Keratinocyte (primary cell): ENCODE measurements at regions not wholly inside any gene's neighbourhood (a gene's known extent, or its start where the extent isn't known, plus 50 kb on each side); places are given as distances from the start of the nearest gene placed in this dataset.

ENCODE experiments used
- DNase-seq: peaks from one replicate; pipeline ENCODE4 v3.0.0-alpha.2; 2011; ENCODE audit warnings: low read depth, missing footprints, low spot score
- FAIRE-seq: peaks from 2 replicates; lab custom pipeline; 2011; peaks lifted over from hg19 to GRCh38; lab: Jason Lieb, UNC
- H2AFZ ChIP-seq: 2 replicates; pipeline ENCODE4 v1.6.0; 2012; ENCODE audit warnings: low read length, control low read depth, inconsistent platforms; ENCODE audit not compliant: control insufficient read depth
- H3K27ac ChIP-seq: 2 replicates; pipeline ENCODE4 v1.5.1; 2011; ENCODE audit warnings: low read length; ENCODE audit not compliant: control insufficient read depth, insufficient read depth
- H3K27me3 ChIP-seq: 3 replicates; pipeline ENCODE4 v1.6.0; 2011; ENCODE audit warnings: low read length; ENCODE audit not compliant: control insufficient read depth, insufficient read depth; ENCODE audit errors: extremely low read depth
- H3K36me3 ChIP-seq, 2 experiments: 2 replicates in 1 of 2; 3 replicates in 1 of 2; pipeline ENCODE4 v1.5.1; 2011; ENCODE audit warnings: low read length in 2 of 2, mild to moderate bottlenecking in 1 of 2; ENCODE audit not compliant: control insufficient read depth in 2 of 2, insufficient read depth in 2 of 2; ENCODE audit errors: extremely low read depth in 1 of 2
- H3K4me1 ChIP-seq: 3 replicates; pipeline ENCODE4 v1.5.1; 2011; ENCODE audit warnings: low read length; ENCODE audit not compliant: control insufficient read depth, insufficient read depth; ENCODE audit errors: extremely low read depth
- H3K4me2 ChIP-seq: 3 replicates; pipeline ENCODE4 v1.6.0; 2011; ENCODE audit warnings: low read depth, low read length; ENCODE audit not compliant: control insufficient read depth, insufficient read depth; ENCODE audit errors: extremely low read depth
- H3K4me3 ChIP-seq, 3 experiments: fragments of 200-600 bp in 1 of 3; sonication (generic) in 1 of 3; 2 replicates in 2 of 3; 3 replicates in 1 of 3; pipeline ENCODE4 v1.5.1; 2011 to 2016; ENCODE audit warnings: low read length in 3 of 3, mild to moderate bottlenecking in 3 of 3, control low read depth in 2 of 3, inconsistent platforms in 1 of 3, low read depth in 1 of 3, mixed read lengths in 1 of 3, mixed run types in 1 of 3, moderate library complexity in 1 of 3; ENCODE audit not compliant: control insufficient read depth in 2 of 3, insufficient read depth in 2 of 3; ENCODE audit errors: extremely low read depth in 1 of 3
- H3K79me2 ChIP-seq: 2 replicates; pipeline ENCODE4 v1.6.0; 2012; ENCODE audit warnings: low read length; ENCODE audit not compliant: control insufficient read depth, insufficient read depth
- H3K9ac ChIP-seq: 3 replicates; pipeline ENCODE4 v1.6.0; 2011; ENCODE audit warnings: low read length; ENCODE audit not compliant: control insufficient read depth, insufficient read depth; ENCODE audit errors: extremely low read depth
- H3K9me1 ChIP-seq: 3 replicates; pipeline ENCODE4 v1.6.0; 2011; ENCODE audit warnings: low read length; ENCODE audit not compliant: control insufficient read depth, insufficient read depth; ENCODE audit errors: extremely low read depth
- H3K9me3 ChIP-seq: 2 replicates; pipeline ENCODE4 v1.5.1; 2012; ENCODE audit warnings: low read depth, low read length; ENCODE audit not compliant: control insufficient read depth
- H4K20me1 ChIP-seq: 3 replicates; pipeline ENCODE4 v1.6.0; 2011; ENCODE audit warnings: low read length; ENCODE audit not compliant: control insufficient read depth, insufficient read depth; ENCODE audit errors: extremely low read depth
- EZH2 ChIP-seq: IDR thresholded peaks from one replicate; pipeline ENCODE4 v1.6.1; 2012; ENCODE audit warnings: inconsistent platforms, mild to moderate bottlenecking, low read length, moderate library complexity
- dilution Hi-C: fragments of 300-500 bp; cut with MboI; formaldehyde crosslinking; loops from one replicate; pipeline ENCODE4 v1.7.0; 2020; ENCODE audit warnings: low sequenced_read_pairs; ENCODE audit not compliant: extremely low pct_ligation_motif_present
- TF ChIP-seq, protein P1 (sequence below), 3 experiments: IDR thresholded peaks in 1 of 3; conservative IDR thresholded peaks in 1 of 3; optimal IDR thresholded peaks in 1 of 3; 2 replicates in 2 of 3; 3 replicates in 1 of 3; pipeline versions ENCODE3 to v1.5.1; 2011; ENCODE audit warnings: low read length in 3 of 3, mild to moderate bottlenecking in 3 of 3, moderate library complexity in 2 of 3, control low read depth in 1 of 3, inconsistent platforms in 1 of 3; ENCODE audit not compliant: insufficient read depth in 2 of 3; ENCODE audit errors: extremely low read depth in 1 of 3

DNA sequence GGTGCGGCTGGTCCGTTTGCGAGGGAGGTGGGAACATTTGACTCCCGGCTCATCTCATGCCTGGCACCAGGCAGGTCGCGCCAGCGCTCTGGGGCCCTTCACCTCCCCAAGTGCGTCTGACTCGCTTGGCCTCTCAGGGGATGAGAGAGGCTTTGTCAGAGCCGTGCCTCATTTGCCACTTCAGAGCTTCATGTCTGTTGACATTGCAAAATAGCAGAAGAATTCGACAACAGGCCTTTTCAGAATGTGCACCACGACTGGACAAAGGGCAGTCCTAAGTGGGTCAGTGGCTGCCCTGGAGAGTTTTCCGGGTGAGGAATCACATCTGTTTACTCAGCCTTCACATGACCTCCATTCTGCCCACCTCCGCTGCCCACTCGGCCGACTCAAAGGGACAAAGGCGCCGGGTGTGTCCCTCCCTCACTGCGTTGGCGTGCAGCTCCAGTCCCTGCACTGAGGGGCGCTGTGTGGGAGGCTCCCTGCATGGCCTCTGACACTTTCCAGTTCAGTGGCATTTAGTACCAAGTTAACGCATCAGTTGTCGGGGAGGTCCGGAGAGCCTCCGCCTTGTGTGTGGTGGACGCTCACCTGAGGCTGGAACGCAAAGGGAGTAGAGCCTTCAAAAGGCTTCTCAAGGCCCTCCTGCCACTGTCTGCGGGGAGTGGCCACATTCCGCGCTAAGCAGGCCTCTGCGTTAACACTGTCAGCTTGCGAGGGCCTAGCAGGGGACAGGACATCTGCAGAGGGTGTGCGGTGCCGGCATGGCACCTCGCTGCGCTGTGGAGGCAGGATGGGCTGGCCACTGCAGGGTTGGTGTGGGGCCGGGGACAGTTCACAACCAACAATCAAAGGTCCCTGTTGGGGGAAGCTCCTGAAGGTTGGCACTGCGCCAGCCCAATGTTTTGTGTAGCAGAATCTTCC, 171.5 kb downstream of the NXNL2 start:
- no peak for FAIRE-seq
- Histone ChIP-seq H3K9me3 (no peaks in the 10 kb centered on the region), H3K4me1 (no peaks in the 10 kb centered on the region), H3K79me2 (no peaks in the 10 kb centered on the region), H3K9me1 (no peaks in the 10 kb centered on the region), H3K9ac (no peak overlapping the region), H3K27me3 (no peaks in the 10 kb centered on the region), H2AFZ (no peak overlapping the region), H4K20me1 (no peaks in the 10 kb centered on the region), H3K4me3 (no peak overlapping the region), H3K4me2 (no peak overlapping the region), H3K36me3 (no peaks in the 10 kb centered on the region), H3K27ac (no peak overlapping the region)
- DNase-seq = no peak
- TF ChIP-seq EZH2 = no peak
- dilution Hi-C loops = no loop called here

DNA sequence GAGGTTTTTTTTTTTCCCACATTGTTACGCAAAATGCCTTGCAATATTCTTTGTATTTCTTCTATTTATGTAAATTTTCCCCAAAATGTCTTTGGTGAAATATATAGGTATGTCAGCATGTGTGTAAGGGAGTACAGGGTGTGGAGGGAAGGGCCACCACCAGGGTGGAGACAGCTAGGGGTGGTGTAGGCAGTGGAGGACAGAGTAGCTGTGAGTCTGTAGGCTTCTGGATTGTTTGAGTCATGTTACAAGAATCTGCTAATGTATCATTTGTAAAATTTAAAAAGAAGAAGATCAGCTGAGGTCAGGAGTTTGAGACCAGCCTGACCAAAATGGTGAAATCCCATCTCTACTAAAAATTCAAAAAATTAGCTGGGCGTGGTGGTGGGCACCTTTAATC, 175.5 kb downstream of the NXNL2 start:
- H3K4me1 ChIP-seq = no peaks in the 10 kb centered on the region
- no peak for DNase-seq
- no peaks in the 10 kb centered on the region for H3K27me3 ChIP-seq
- no peak overlapping the region for H3K9ac ChIP-seq
- no peak overlapping the region for H3K4me3 ChIP-seq
- no peaks in the 10 kb centered on the region for H3K36me3 ChIP-seq
- no peak overlapping the region for H3K4me2 ChIP-seq
- no peaks in the 10 kb centered on the region for H3K9me3 ChIP-seq
- dilution Hi-C loops = no loop called here
- H3K27ac ChIP-seq = no peak overlapping the region
- no peak for FAIRE-seq
- H4K20me1 ChIP-seq = no peaks in the 10 kb centered on the region
- H3K9me1 ChIP-seq = no peaks in the 10 kb centered on the region
- TF ChIP-seq, protein P1, sequence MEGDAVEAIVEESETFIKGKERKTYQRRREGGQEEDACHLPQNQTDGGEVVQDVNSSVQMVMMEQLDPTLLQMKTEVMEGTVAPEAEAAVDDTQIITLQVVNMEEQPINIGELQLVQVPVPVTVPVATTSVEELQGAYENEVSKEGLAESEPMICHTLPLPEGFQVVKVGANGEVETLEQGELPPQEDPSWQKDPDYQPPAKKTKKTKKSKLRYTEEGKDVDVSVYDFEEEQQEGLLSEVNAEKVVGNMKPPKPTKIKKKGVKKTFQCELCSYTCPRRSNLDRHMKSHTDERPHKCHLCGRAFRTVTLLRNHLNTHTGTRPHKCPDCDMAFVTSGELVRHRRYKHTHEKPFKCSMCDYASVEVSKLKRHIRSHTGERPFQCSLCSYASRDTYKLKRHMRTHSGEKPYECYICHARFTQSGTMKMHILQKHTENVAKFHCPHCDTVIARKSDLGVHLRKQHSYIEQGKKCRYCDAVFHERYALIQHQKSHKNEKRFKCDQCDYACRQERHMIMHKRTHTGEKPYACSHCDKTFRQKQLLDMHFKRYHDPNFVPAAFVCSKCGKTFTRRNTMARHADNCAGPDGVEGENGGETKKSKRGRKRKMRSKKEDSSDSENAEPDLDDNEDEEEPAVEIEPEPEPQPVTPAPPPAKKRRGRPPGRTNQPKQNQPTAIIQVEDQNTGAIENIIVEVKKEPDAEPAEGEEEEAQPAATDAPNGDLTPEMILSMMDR (optimal IDR thresholded peaks at IDR 0.05 in 1 of 3, IDR thresholded peaks at IDR 0.05 in 1 of 3, conservative IDR thresholded peaks at IDR 0.05 in 1 of 3; ENCODE audit: extremely low read depth in 1 of 3, insufficient read depth in 2 of 3, low read length in 3 of 3) = no peak
- TF ChIP-seq EZH2 = no peak
- H2AFZ ChIP-seq = no peak overlapping the region
- H3K79me2 ChIP-seq = no peaks in the 10 kb centered on the region
